GM21528 (cell line): ENCODE measurements at regions not wholly inside any gene's neighbourhood (a gene's known extent, or its start where the extent isn't known, plus 50 kb on each side); places are given as distances from the start of the nearest gene placed in this dataset.
"Not testable (repeated sequence)": the region's sequence is repeated elsewhere in the genome, so short reads cannot be mapped to it uniquely, and the experiment has no call there.

ENCODE experiments used
- ATAC-seq: cut with Tn5 transposase; IDR thresholded peaks from one replicate; pipeline ENCODE4 v1.9.1; 2021; ENCODE audit warnings: mild to moderate bottlenecking, moderate library complexity; ENCODE audit not compliant: unreplicated experiment, low FRiP score

DNA sequence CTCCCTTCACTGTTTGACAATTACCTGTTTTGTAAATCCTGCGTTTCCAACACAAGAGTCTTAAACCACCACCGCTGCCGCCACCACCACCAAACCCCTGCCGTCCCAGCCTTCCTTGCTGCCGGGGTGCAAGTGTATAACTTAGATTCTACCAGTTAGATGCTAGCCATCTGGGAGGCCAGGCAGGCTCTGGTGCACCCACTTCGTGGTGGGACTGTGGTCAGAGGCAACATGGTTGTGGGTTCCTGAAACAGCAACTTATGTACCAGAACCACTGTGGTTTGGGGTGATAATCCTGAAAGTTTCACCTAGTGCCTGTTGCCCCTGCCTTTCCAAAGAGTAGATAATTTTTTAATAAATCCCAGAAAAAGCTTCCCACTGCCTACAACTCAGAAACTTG lies 510.5 kb downstream of the CCSER2 start:
- no peak for ATAC-seq

DNA sequence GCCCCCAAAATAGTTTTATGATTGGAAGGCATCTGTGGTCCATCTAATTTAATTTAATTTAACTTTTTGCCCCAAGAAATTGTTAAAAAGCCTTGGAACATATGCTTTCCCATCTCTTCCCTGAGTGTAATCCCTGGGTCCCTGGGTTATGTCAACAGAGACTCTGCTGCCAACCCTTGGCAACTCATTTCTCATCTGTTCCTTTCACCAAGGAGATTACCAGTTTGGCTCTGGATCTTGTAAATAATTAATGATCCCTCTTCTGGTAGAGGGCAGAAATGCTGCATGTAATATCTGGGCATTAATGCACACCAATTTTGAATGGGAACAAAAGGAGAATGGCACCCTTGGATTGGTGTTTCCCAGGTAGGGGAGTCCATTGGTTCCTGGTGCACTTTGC lies 514.2 kb downstream of the CCSER2 start:
- no peak for ATAC-seq

DNA sequence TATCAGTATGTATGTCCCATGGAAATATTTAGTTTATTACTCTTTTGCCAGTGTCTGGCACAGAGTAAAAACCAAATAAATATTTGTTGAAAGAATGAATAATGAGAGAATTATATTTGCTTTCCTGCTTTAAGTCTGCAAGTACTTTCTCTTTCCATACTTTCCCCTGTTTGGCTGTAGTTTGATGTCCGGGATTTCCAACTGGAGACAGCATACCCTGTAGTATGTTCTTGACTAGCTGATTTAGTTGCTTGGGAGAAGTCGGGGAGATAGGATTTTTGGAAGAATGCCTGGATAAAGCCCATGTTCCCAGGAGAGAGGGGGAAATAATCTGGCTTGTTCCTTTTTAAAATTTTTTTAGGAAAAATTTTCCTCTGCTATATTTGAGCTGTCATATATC lies 516.1 kb downstream of the CCSER2 start:
- ATAC-seq: no peak

DNA sequence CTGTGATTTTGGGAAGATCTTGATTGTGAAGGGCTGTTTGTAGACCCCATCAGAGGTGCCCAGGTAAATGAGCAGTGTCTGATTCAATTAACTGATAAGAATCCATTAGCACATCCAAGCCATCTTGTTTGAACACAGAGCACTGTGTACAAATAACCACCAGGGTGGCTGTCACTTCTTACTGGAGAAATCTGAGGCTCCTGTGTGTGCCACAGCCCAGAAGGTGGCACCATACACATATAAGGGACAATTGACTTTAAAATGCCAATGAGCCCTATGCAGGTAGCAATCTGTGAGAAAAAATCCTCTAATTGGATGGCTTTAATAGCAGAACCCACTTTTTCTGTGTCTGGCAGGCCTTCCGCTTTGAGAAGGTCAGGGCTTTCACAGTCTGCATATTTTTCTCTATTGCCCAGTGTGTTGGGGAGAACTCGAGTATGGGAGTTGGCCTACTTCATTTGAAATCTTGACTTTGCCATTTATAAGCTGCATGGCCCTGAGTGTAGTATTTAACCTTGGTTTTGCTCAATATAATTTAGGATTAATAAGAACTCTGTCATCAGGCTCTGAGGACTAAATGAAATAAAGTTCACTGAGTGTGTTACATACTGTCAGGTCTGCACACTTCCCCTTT lies 517.4 kb downstream of the CCSER2 start:
- ATAC-seq: no peak

DNA sequence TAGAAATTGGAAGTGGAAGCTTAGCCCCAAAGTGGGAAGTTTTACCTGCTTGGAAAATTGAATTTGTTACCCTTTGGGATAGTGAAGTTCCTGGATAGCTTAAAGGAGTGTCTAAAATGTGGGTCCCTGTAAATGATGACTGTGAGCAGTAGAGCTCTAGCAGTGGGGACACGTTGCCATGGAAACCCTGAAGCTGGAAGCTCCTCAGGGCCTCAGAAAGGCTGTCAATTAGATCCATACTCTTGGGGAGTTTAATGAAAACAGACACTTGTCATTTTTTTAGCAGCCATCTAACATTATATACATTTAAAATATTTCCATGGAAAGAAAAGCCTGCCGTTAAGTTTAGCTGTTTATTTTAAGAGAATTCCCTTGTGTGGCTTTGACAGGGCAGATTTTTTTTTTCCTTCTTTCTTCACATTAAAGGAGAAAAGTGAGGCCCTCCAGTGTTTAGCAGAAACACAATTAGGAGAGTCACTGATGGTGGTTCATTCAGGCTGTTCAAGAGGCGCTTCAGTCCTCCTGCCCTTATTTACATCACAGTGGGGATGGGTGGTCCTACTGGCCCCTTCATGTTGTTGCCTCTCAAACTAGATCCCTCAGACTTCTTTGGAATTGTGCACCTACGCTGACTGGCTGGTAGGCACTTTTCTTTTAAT lies 518.4 kb downstream of the CCSER2 start:
- ATAC-seq: no peak

DNA sequence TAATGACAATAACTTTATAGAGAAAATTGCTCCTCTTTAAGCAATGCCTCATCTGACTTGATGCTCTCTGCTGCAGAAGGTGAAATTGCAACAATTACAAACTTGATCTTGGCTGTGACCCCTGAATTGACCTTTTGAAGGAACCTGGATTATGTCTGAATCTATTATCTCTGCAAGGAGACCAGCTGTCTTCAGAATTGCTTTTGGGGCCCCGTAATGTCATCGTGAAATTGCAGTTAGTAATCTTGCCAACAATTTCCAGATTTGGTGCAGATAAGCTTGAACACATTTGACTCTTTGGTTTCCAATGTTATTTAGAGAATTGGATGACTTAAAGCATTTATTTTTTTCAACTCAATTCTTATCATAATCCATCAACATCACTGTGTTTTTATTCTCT lies 520.6 kb downstream of the CCSER2 start:
- ATAC-seq: no peak

DNA sequence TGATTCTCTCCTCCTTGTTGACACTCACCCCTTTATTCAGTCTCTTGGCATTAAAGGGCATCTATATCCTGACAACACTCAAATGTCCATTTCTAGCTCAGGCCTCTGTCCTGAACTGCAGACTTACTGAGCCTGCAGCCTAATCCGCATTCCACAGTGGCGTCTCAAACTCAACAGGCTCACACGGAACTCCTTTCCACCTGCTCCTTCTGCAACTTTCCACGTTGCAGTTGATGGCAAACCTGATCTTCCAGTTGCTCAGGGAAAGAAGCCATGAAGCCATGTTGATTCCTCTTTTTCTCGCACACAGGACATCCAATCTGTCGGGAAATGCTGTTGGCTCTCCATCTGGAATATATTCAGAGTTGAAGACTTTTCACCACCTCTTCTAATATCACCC lies 522.4 kb downstream of the CCSER2 start:
- no peak for ATAC-seq

DNA sequence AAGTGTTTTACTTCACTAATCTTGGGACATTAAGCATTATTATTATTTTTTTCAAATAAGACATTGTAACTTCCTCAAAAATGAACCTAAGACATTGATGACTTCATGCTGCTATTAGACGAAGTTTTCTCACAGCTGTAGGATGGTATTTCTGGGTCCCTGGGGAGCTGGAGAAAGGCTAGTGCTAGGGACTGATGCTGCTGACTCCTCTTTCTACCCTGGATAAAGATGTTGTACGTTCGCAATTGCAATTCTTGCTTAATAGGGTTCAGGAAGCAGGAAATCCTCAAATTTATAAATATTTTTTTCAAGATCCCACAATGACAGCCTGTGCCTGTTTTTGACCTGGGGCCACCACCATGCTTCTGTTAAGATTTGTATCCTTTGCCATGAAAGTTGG lies 526.0 kb downstream of the CCSER2 start:
- no peak for ATAC-seq

DNA sequence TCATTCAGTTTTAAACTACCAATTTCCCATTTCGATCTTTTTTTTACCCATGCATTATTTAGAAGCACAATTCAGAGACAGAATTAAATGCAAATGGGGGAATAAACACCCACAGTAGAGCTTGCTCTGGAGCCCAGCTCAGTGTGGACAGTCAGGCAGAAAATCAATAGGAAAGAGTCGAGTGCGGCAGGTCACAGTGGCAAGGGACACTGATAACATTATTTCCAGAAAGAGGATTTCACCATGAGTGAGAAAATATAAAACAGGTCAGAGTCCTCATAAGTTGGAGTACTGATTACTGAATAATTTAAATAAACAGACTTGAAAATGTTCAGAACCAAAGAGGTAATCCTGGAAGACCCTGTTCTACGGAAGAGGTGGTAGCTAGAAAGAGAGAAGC lies 532.5 kb downstream of the CCSER2 start:
- no peak for ATAC-seq

DNA sequence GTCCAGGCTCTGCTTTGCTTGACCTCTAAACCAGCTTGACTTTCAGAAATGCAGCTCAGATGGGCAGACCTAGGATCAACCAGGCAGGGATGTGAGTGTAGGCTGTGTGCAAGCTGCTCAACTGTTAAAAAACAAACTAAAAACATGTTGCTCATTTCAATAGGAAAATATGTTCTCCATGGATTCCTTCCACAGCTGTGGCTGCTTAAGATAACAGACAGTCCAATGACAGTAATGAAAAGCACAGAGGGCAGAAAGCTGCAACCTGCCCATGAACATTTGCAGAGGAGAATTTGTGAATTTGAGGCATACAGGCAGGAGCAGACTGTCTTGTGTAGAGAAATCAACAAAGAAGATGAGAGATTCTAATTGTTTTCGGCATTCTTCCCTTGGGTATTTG lies 534.2 kb downstream of the CCSER2 start:
- no peak for ATAC-seq

DNA sequence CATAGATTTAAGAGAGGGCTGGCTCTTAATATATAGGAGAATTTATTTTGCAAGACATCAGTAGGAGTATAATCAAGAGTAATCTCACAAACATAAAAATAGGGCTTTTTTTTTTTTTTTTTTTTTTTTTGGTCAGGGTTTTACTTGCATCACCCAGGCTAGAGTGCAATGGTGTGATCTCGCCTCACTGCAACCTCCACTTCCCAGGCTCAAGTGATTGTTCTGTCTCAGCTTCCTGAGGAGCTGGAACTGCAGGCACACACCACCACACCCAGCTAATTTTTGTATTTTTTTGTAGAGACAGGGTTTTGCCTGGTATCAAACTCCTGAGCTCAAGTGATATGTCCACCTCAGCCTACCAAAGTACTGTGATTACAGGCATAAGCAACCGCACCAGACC lies 535.3 kb downstream of the CCSER2 start:
- ATAC-seq: no peak

DNA sequence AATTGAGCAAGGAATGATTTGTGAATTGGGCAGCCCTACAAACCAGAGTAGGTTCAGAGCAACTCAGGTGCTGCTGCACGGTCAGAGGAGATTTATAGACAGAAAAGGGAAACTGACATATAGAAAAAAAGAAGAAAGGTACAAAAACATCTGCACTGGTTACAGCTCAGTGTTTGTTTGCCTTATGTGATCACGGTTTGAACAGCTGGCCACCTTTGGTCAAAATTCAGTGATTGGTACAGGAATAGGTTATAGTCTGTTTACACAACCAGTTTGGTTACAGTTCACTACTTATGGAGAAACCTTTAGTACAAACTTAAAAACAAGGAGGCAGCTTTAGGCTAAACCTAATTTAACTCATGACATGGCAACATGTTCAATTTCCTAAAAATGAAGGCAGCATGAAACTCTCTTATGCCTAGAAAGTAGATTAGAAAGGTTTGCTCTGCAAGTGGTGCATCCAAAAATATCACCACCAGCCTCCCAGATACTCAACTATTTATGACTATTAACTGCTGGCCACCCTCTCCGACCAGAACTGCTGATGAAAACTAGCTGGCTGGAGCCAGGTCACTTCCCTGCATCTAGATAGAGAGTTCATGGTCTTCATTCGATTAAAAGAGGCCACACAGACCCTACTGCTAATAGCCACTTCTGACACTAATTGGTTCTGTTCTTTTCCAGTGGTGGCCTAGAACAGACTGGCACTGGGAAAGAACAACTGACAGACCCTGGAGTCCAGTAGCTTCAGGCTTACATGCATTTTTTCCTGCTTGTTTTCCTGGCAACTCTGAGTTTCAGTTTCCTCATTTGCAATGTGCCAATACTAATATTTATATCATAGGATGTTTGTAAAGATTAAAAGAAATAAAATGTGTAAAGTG lies 548.0 kb downstream of the CCSER2 start:
- ATAC-seq: no peak

DNA sequence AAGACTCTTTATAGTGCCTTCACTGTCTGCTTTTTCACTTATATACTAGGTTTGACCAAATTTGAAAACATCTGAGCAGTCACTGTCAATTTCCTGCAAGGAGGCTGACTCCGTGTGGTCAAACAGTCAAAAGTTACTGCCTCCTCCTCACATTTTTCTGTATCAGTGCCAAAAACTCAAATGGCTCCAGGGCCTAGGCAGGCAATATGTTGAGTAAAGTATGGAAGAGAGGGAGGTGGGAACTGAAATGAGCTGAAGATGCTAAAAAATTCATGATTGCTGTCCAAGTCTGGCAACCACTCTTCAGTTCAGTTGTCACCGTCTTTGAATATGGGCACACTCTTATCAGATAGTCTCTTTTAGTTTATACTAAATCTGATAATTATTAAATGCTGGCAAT lies 551.6 kb downstream of the CCSER2 start:
- no peak for ATAC-seq

DNA sequence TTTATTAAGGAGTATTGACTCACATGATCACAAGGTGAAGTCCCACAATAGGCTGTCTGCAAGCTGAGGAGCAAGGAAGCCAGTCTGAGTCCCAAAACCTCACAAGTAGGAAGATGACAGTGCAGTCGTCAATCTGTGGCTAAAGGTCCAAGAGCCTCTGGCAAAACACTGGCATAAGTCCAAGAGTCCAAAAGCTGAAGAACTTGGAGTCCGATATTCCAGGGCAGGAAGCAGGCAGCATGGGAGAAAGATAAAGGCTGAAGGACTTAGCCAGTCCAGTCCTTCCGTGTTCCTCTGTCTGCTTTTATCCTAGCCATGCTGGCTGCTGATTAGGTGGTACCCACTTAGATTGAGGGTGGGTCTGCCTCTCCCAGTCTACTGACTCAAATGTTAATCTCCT lies 553.3 kb downstream of the CCSER2 start:
- ATAC-seq: not testable (repeated sequence)

DNA sequence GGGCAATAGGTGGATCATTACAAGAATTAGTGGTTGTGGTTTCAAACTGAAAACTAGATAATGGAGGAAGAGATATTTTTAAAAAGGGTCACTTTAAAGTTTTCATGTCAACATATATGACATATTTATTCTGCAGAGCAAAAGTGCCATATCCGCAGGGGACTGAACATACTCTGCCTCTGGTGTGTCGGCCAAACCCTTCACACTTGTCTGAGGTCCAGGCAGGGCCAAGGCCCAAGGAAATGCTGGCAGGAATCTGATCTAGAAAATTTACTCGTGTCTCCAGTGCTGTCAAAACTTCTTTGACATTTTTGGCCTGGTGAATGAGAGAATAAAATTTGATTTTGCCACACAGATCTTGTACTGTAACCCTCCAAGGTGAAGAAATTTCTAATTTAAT lies 562.3 kb downstream of the CCSER2 start:
- no peak for ATAC-seq

DNA sequence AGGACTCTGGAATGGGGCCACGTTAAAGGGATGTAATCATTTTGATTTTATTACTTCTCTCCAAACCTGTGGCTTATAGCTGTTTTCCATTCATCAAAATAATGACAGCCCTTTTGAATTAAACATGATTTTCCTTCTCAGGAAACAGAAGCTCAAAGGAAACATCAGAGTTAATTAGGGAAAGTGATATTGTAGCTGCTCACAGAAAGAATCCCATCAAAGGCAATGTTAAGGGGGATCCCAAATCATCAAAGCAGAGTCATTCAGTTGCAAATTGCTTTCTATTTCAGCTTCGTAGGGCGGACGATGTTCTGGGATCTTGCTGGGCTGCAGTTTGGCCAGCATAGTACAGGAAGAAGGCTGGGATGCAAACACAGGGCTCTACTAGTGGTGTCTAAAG lies 563.2 kb downstream of the CCSER2 start:
- ATAC-seq: no peak

DNA sequence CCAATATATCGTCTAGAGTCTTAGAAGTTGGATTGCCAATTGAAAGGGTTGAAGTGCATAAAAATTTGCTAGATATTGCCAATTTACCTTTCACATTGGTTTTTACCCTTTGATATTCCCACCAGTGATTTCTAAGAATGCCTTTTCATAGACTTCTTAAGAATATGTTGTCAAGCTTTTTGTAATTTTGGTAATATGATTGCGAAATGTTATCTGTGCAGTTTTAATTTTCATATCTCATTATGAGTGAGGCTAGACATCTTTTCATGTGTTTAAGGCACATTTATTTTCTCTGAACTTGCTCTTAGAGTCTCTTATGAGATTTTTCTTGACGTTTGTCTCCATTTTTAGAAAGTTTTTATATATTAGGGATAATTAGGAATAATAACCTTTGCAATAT lies 567.2 kb downstream of the CCSER2 start:
- ATAC-seq: no peak

DNA sequence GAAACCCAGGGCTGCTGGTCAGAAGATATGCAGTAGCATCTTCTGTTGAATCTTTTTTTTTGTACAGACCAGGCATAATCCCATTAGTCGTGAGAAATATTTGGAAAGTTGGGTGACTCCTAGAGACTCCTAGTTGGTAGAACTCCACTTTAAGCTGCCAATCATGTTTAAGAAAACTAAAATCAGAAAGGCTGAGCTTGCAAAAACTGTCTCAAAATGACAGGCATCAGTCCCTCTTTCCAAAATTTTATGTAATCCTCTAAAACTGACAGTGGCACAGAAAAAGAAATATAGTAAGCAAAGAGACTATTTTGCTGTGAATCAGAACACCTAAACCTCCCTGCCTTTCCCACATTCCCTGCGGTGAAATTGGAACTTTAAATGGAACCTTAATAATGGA lies 568.5 kb downstream of the CCSER2 start:
- ATAC-seq: no peak

DNA sequence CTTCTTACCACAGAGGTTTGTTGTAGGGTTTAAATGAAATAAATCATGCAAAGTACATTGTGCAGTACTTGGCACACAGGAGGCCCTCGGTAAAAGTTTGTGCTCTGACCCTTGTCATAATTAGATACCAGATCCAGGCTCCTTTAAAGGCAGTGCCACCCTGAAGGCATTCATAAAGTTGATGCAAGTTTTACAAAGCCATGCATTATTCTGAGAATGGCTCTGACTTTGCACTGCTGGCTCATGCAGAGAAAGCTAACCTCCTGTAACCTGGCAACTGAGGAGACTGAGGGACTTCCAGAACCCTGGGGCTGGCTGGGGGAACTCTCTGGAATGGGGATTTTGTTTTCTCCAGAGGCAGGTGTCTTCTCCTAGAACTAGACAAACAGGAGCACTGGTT lies 570.9 kb downstream of the CCSER2 start:
- no peak for ATAC-seq

DNA sequence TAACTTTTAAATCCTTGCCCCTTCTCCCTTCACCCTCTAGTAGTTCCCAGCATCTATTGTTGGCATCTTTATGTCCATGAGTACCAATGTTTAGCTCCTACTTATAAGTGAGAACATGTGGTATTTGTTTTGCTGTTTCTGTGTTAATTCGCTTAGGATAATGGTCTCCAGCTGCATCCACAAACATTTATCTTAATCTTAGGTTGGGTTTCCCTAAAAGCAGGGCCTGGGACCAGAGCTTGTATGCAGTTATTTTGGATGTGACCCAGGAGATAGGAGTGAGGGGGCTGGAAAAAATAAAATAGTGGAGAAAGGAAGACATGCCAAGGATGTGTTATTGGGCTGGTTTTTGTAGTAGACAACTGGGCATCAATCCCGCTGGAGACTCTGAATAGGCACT lies 571.8 kb downstream of the CCSER2 start:
- no peak for ATAC-seq

DNA sequence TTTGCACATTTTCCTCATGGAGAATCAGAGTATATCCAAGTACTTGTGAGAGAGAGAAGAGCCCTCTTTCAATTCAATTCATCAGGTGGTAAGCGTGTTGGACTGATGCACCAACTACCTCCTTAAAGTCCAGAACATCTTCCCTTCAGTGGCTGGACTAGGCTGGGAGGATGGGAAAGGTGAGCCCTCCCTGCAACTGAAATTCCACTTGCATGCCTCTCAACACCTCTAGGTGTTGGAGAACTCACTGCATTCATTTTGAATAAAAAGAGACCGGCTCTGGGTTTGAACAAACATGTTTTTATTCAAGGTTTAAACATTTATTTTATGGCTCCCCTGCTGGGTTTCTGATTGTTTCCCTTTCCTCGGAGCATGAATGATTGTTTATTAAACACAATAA lies 573.5 kb downstream of the CCSER2 start:
- ATAC-seq: no peak

DNA sequence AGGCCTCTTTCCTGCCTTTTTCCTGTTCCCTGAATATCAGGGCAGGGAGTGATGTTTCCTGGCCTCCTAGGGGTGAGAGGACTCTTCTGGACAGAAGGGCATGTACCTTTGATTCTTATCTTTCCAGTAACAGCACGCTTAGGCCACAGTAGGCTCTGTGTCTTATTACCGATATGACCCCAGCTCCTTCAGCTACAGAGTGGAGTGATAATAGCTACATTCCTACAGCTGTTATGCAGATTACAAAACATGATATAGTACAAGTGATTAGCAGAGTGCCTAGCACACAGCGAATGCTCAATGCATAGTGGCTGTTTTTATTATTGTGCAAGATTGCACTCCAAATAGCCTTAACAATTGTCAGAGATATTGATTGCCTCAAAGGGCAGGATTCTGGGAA lies 574.2 kb downstream of the CCSER2 start:
- no peak for ATAC-seq
